Prostate gland (tissue), 2 donors: ENCODE measurements at regions not wholly inside any gene's neighbourhood (a gene's known extent, or its start where the extent isn't known, plus 50 kb on each side); places are given as distances from the start of the nearest gene placed in this dataset.

Source experiments
- CTCF ChIP-seq, 4 experiments: fragments of 200-600 bp in 2 of 4; fragments of 450-650 bp in 2 of 4; sonication (generic) in 2 of 4; IDR thresholded peaks; 1 replicate in 3 of 4; 2 replicates in 1 of 4; pipeline ENCODE4 v1.5.1; 2016 to 2019; ENCODE audit warnings: antibody characterized with exemption in 4 of 4, mild to moderate bottlenecking in 2 of 4, moderate library complexity in 2 of 4
- POLR2A ChIP-seq: fragments of 450-650 bp; IDR thresholded peaks from one replicate; pipeline ENCODE4 v1.6.1; 2016; ENCODE audit warnings: antibody characterized with exemption, mild to moderate bottlenecking
- POLR2AphosphoS5 ChIP-seq: sonication (generic); formaldehyde crosslinking; IDR thresholded peaks from one replicate; pipeline ENCODE4 v1.6.1; 2017; ENCODE audit warnings: antibody characterized with exemption

GRCh38 chr4:144564358-144564757, 81.6 kb upstream of the HHIP start:
- TF ChIP-seq POLR2A (no peak), CTCF (IDR thresholded peaks at IDR 0.05) (no peak), POLR2AphosphoS5 (no peak)
